ENCODE measurements at regions not wholly inside any gene's neighbourhood (a gene's known extent, or its start where the extent isn't known, plus 50 kb on each side); places are given as distances from the start of the nearest gene placed in this dataset.

DNA sequence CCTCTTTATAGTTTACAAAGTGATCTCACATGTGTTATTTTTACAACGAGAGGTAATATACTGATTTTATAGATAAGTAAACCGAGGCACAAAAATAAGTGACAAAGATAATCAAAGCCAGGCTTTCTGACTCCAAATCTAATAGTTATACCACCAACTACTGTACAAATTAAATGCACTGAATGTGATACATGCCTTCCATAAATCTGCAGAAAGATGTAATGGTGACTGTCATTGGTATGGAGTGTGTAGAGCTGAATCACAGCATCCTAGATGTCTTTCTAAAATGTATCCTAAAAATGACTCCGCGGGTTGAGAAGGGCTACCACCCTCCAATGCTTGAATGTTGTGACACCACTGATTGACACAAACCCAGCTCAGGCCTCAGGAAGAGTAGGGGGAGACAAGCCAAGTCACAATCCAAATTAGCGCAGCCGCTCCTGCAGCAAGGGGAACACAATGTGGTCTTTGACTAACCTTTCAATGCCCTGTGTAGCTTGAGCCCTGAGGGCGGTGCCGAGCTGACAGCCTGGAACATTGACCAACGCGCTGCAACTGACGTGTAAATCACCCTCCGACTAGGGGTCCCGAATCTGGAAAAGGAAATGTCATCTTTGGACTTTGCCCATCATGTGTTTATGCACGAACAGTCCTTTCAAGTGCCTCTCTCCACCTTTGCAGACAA lies 136.8 kb downstream of the OLIG3 start:
- in situ Hi-C loops (cut with MboI; ENCODE audit: low sequenced_read_pairs) = no loop called here

DNA sequence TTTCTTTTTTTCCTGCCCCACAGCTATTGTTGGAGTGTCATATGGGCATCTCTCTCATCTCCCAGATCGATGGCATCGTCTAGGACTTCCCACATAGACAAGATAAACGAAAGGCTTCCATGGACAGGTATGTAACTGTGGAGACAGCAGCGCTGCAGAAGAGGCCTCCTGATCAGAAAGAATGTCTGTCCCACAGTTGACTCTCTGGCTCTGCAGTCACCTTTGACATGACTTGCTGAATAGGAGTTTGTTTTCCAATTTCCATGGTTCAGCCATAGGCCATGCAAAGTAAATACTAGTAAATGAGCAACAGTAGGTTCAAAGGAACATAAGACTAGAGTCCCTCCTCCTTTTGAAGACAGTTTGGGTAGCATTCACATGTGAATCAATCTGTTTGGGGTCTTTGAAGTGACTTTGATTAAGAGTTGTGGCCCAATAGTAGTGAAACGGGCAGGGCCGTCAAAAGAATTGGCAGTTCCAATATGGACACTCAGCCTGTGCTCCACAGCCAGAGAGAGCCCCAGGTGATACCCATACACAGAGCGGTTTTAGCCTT lies 134.7 kb upstream of the IFNGR1 start:
- in situ Hi-C loops (cut with MboI; ENCODE audit: low sequenced_read_pairs) = no loop called here

DNA sequence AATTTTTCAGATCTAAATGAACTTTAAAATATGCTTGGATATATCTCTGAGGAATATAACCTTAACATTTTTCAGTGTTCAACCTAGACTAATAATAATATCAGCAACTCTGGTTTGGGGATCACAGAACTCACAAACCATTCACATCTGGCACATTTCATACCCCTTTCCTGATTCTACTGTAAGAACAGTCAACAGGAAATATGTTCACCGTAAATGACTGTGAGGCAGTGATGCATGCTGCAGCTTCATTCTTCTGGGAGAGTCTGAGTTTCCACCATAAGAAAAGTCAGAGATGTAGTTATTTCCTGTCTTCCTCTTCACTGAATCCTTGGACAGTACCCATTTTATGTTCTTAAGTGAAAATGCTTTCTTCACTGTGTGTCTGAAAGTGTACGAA lies 134.2 kb upstream of the IFNGR1 start:
- in situ Hi-C loops (cut with MboI; ENCODE audit: low sequenced_read_pairs) = no loop called here

DNA sequence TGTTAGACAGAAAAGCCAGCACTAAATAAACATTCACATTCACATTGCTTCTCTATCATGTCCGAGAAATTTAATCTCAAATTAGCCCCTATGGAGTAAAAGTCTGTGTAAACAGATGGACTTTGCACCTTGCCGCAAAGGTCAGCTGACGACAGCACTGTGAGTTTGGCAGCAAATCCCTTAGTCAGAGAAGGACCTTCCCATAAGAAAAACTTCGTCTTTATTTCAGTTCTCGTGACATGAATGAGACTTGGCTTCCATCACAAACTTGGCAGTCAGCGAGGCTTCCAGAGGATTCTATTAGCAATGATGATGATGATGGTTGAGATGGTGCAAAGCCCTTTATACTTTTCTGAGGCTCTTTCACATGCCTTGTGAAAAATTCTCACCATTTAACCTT lies 133.7 kb upstream of the IFNGR1 start:
- in situ Hi-C loops (cut with MboI; ENCODE audit: low sequenced_read_pairs) = no loop called here

DNA sequence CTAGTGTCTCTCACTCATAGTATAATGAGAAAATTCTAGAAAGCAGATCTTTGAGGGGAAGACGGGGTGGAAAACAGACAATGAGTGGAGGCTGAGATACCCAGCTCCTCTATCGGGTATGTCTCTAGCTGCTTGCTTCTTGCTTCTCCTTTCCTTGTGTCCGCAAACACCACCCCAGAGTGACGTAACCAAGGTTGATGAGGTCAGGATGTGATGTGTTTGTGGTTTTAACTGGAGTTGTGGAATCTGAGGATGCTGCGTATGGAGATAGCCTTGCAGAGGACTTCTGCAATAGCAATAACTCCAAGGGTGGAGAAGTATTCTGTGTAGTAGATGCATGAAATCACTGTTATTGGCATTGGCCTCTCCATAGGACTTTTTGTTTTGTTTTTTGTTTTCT lies 132.7 kb upstream of the IFNGR1 start:
- in situ Hi-C loops (cut with MboI; ENCODE audit: low sequenced_read_pairs) = no loop called here

DNA sequence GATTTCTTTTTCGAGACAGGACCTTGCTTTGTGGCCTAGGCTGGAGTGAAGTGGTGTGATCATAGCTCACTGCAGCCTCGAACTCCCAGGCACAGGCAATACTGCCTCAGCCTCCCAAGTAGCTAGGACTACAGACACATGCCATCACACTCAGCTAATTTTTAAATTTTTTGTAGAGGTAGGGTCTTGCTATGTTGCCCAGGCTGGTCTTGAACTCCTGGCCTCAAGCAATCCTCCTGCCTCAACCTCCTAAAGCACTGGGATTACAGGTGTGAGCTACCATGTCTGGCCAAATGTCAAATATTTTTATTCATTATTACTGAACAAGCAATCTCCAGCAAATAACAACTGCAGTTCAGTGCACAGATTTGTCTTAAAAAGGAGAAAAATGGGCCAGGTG lies 131.7 kb upstream of the IFNGR1 start:
- in situ Hi-C loops (cut with MboI; ENCODE audit: low sequenced_read_pairs) = no loop called here

DNA sequence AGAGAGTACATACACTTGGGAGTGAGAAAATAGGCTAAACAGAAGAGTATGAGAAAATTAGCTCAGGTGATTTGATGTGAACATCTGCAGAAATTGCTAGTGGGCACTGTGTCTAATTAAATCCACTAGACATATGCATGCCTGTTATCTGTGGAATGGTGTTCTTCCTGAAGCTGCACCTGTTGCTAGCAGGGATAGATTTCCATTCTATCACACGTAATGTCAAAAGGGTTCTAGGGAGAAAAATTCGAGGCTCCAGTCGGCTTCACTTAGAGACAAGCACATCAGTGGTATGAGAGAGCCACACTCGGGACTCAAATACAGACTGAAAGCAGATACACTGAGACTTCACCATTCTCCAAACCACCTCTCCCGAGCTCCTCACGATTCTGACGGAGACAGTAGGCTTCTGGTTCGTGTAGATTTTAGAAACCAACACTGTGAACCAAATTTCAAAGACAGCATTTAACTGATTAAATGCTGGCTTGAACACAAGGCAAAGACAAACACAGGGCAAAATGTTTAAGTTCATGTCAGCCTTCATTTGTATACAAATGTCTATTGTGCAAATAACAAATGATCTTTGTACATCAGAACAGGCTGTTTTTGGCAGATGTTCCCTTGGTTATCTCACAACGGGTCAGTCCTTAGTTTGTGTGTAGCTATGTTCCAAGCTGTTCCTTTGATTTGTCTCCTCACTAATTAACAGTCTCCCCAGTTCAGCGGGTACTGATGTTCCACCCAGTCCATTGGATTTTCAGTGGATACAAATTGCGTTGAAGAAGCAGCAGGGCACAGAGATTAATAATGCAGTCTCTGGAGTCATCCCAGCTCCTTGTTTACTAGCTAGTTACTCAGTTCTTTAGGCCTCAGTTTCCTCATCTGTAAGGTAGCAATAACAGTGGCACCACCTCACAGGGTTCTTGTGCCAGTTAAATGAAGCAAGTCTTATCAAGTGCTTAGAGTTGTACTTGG lies 131.0 kb upstream of the IFNGR1 start:
- in situ Hi-C loops (cut with MboI; ENCODE audit: low sequenced_read_pairs) = no loop called here

DNA sequence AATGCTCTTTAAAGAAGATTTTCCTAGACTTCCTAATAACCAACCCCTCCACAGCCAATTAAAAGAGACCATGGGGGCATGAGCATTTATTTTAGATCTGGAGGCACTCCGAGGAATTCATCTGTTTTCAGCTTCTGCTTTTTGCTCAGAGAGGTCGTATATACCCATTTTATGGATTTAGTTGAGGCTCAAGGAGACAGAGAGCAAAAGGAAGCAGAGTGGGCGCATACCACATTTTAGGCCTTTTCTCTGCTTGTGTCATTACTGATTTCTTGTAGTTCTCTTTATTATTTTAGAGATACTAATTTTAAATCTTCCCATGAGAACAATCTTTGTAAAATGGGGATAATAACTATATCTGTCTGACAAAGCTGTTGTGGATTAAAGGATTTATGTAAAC lies 129.6 kb upstream of the IFNGR1 start:
- in situ Hi-C loops (cut with MboI; ENCODE audit: low sequenced_read_pairs) = no loop called here

DNA sequence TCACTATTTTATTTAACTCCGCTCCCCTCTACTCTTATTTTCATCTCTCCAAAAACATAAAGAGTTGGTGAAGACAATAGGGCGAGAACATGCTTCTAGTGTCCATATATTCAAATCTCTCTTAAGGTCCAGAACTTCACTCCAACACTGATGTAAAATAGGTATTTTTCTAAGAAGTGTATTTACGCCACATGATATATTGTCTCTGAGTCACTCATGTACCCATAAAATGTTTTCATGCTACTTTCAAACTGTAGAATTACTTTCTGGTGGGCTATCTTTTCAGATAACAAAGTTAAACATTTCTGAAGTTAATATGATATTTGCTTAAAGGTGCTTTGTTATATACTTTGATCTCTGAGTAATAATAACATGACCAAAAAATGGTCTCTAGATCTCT lies 124.1 kb upstream of the IFNGR1 start:
- in situ Hi-C loops (cut with MboI; ENCODE audit: low sequenced_read_pairs) = no loop called here

DNA sequence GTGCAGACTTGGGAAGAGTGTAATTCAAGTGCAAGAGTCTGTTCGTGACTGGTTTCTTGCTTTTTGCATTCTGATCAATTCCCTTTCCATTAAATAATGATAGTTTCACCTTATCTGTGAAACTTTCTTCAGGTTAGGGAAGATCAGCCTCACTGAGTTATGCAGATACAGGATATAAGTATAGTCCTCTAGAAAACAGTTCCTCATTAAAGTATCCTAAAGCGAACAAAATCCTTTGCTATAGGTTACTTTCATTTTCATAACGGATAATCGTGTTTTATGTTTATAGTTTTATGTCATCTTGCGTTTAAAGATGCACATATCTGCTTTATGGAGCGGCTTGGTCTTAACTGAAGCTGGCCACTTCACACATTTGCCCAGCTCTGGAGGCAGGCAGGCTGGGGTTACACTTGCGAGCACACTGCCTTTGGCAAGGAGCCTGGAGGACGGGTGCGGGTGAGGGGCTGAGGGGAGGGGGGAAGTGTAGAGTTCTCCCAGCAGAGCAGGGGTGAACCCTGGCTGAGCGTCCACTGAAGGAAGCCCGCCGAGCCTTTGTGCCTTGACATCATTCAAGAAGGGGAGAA lies 123.5 kb upstream of the IFNGR1 start:
- in situ Hi-C loops (cut with MboI; ENCODE audit: low sequenced_read_pairs) = no loop called here

DNA sequence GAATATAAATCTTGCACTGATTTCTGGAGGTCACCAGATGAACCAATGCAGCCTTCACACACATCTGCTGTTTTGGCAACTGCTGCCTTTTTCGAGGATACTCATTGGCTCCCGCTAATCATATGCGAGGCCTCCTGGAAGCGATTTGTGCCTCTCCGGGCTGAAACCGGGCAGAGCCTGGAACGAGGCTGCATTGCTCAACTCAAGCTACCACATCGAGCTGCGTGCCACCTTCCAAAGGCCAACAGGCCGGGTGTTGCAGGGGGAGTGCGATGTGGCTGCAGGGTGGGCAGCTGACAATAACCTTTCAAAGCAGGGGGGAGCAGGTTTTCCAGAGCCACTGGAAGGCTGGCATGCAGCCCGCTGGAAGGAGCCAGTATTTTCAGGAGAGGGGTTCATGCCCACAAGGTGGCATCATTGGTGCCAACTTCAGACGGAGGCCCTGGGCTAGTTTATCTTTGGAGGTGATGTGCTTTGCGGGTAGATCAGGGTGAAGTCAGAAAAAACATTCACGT lies 122.6 kb upstream of the IFNGR1 start:
- in situ Hi-C loops (cut with MboI; ENCODE audit: low sequenced_read_pairs) = no loop called here

DNA sequence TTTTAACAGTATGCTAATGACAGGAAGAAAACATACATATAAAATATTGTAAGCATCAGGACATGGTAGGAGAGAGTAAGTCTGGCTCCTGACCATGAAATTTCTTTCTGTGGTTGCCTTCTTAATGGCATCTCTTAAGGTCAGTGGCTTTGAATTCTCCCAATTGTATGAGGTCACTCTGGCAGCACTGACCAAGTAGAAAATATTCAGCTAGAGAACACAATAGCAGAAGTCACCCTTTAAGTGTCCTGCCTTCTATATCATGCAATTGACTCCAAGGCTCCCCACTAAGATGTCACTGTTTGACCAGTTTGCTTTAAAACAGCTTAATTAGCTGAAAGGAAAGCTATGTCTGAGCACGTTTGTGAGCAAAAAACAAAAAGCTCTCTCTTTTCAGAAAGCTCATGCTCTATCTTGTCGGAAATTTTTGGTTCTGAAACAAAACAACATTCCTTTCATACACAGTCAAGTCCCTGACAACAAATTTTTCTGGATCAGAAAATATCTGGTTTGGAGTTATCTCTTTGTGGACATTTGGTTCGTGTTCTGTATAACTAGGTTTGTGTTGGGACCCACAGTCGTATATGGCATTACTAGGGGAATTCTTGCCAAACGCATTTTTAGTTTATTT lies 120.9 kb upstream of the IFNGR1 start:
- in situ Hi-C loops (cut with MboI; ENCODE audit: low sequenced_read_pairs) = no loop called here

DNA sequence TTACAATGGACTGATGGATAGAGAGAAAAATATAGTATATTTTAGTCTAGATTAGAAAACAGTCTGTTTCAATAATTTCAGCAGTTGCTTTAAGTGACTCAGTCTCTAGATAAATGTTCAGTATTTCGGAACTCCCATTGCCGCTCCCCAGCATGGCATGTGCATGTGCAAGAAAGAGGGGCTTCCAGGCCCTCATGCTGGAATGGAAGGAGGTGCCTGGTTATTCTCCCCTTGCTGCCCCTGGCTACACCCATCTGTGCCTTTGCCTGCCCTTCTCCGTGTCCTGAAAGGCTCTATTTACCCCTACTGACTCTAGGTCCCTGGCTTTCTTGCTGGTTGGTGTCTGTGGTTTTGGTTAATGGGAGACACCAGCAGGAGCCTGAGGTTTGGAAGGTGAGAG lies 115.7 kb upstream of the IFNGR1 start:
- in situ Hi-C loops (cut with MboI; ENCODE audit: low sequenced_read_pairs) = no loop called here

DNA sequence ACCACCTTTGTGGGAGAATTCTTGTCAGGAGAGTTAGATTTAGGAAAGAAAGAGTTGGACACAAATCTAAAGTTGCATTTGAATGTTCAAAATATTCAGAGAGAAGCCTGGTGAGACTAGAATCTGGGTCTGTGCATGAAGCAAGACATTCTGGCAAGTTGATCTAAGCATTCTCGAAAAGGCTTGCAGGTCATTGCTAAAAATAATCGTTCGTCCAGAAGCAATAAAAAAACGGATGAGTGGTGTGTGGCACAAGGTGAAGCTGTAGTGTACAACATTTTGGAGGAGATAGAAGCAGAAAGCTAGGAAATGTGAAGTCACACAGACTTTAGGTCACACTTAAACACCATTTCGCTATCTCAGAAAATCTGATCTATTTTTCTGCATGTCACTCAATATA lies 114.9 kb upstream of the IFNGR1 start:
- in situ Hi-C loops (cut with MboI; ENCODE audit: low sequenced_read_pairs) = no loop called here

DNA sequence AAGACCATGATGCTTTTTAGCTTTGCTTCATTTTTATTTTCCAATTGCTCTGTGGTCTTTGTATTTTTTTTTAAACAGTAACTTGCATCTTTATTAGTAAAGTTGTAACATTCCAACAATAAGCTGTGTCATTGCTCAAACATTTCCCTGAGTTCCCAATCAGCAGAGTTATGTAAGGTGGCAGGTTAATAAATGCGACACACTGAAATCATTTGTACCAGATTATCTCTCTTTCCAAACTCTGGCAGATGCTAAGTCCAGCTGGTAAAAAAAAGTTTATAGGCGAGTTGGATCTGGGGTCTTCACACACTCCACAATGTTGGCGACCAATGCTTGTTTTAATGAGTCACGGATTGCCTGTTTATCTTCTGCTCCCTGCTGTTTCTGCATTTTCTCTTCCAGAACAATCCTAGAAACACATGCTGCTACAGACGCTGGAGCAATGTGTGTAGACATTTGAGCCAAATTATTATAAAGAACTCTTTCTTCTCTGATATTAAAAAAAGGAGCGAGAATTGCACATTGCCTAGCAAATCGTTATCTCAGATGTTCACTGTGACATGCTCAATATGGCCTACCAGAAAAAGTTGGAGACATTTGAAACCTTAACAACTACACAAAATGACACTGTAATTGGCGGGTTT lies 113.6 kb upstream of the IFNGR1 start:
- in situ Hi-C loops (cut with MboI; ENCODE audit: low sequenced_read_pairs) = no loop called here

DNA sequence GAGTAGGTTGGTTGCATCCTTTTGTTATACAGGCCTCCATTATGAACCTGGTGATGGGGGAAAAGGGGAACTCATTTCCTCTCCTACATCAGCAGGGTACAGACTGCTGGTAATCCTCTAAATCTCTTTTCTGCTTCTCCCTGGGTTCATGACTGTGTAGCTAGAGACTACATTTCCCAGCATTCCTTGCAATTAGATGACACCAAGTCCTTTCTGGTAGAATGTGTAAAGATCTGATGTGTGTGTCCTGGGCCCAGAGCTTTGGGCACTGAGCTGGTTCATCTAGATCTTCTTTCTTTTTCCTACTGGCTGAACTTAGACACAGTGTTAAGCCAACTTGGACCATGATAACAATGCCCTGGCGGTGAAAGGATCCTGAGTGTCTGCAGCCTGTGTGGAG lies 104.7 kb upstream of the IFNGR1 start:
- in situ Hi-C loops (cut with MboI; ENCODE audit: low sequenced_read_pairs) = loop anchor here (25.0 kb wide), 1 partner anchor 313 kb away; no protein-coding TSS in a partner anchor

DNA sequence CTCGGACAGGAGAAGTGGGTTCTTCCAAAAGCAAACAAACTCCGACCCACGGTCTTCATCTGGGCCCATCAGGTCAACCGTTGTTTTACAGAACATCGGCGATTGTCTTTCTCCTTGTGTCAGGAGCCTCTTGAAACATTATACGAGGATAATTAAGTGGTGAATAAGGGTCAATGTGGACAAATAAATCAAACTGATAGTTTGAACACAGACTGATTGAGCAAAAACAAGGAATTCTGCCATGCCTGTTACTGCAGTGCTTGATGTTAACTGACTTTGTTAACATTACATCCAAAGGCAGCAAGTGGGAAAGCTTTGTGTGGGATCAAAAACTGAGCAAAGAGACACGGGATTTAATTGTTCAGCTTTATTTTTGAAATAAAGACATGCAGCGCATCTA lies 101.1 kb upstream of the IFNGR1 start:
- in situ Hi-C loops (cut with MboI; ENCODE audit: low sequenced_read_pairs) = loop anchor here (25.0 kb wide), 1 partner anchor 317 kb away; no protein-coding TSS in a partner anchor

DNA sequence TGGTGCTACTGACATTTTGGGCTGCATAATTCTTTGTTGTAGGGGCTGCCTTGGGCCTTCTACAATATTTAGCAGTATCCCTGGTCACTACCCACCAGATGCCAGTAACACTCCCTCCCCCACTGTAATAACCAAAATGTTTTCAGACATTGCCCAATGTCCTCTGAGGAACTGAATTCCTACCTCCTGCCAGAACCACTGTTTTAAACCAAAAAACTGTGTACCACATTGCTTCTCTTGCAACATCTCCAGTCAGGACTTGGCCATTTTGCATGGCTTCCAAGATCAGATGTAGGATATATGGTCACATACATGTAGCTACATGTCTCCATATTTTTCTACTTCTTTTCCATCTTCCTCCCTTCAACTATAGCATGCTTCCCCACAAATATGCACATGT lies 97.4 kb upstream of the IFNGR1 start:
- in situ Hi-C loops (cut with MboI; ENCODE audit: low sequenced_read_pairs) = loop anchor here (10.0 to 25.0 kb wide), 2 partner anchors 102 to 321 kb away; partner anchors contain the start of gene IFNGR1

DNA sequence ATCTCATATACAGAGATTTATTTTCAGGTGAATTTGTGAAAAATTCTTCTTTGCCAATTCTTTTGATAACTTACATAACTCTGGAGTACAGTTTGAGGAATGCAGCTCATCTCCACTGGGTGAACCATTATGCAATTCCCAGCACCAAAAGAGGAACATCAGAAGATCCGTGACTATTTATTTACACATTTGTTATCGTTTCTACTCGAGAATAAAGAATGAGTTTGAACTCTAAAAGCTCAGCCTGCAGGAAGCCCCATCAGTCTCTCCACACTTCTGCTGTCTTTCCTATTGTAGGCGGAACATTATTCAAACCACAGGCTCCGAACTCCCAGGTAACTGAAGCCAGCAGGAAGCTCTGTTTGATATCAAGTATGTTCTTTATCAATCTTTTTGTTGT lies 95.9 kb upstream of the IFNGR1 start:
- in situ Hi-C loops (cut with MboI; ENCODE audit: low sequenced_read_pairs) = loop anchor here (10.0 to 25.0 kb wide), 2 partner anchors 100 to 322 kb away; partner anchors contain the start of gene IFNGR1
